HG02981 (cell line): ENCODE measurements at regions not wholly inside any gene's neighbourhood (a gene's known extent, or its start where the extent isn't known, plus 50 kb on each side); places are given as distances from the start of the nearest gene placed in this dataset.

Source experiments
- ATAC-seq: cut with Tn5 transposase; IDR thresholded peaks from one replicate; pipeline ENCODE4 v1.9.1; 2021; ENCODE audit warnings: mild to moderate bottlenecking, moderate library complexity; ENCODE audit not compliant: unreplicated experiment

GRCh38 chr5:173689737-173690360 is 73.4 kb upstream of the BOD1 start:
- peak; percentile 49 for ATAC-seq

- ATAC-seq, result no peak
These were observed 75.5 kb upstream of the BOD1 start for GRCh38 chr5:173691931-173692330.

GRCh38 chr5:173693670-173694069 is 77.2 kb upstream of the BOD1 start:
- ATAC-seq, result no peak

GRCh38 chr5:173696216-173696615 is 79.8 kb upstream of the BOD1 start:
- ATAC-seq, result no peak

- ATAC-seq, result no peak
These were observed 81.6 kb upstream of the BOD1 start for GRCh38 chr5:173697931-173698579.

- no peak for ATAC-seq
These were observed 83.5 kb upstream of the BOD1 start for GRCh38 chr5:173699966-173700365.

GRCh38 chr5:173703466-173703865 is 87.0 kb upstream of the BOD1 start:
- ATAC-seq, result no peak

- ATAC-seq, result no peak
These were observed 88.4 kb upstream of the BOD1 start for GRCh38 chr5:173704615-173705511.

GRCh38 chr5:173705512-173706044 is 89.1 kb upstream of the BOD1 start:
- ATAC-seq, result no peak

- no peak for ATAC-seq
These were observed 90.2 kb upstream of the BOD1 start for GRCh38 chr5:173706700-173707099.

GRCh38 chr5:173707392-173707791 is 90.9 kb upstream of the BOD1 start:
- peak; percentile 83 for ATAC-seq

- no peak for ATAC-seq
These were observed 92.7 kb upstream of the BOD1 start for GRCh38 chr5:173709145-173709544.

GRCh38 chr5:173709761-173710160 is 93.3 kb upstream of the BOD1 start:
- no peak for ATAC-seq

GRCh38 chr5:173710528-173710927 is 94.1 kb upstream of the BOD1 start:
- ATAC-seq, result no peak

- ATAC-seq, result no peak
These were observed 95.0 kb upstream of the BOD1 start for GRCh38 chr5:173711466-173711865.

- ATAC-seq, result no peak
These were observed 96.2 kb upstream of the BOD1 start for GRCh38 chr5:173712609-173713175.

GRCh38 chr5:173714551-173715428 is 98.3 kb upstream of the BOD1 start:
- no peak for ATAC-seq

- no peak for ATAC-seq
These were observed 99.2 kb upstream of the BOD1 start for GRCh38 chr5:173715607-173716006.

GRCh38 chr5:173716058-173716682 is 99.7 kb upstream of the BOD1 start:
- no peak for ATAC-seq

GRCh38 chr5:173717959-173718358 is 101.5 kb upstream of the BOD1 start:
- ATAC-seq, result no peak
